Progenitor cell of endocrine pancreas (in vitro differentiated cells): ENCODE measurements at regions not wholly inside any gene's neighbourhood (a gene's known extent, or its start where the extent isn't known, plus 50 kb on each side); places are given as distances from the start of the nearest gene placed in this dataset.

ENCODE experiments used
- DNase-seq: peaks from one replicate; pipeline ENCODE4 v3.0.0; 2021; ENCODE audit warnings: low spot score; ENCODE audit not compliant: unreplicated experiment
- H3K27ac Mint-ChIP-seq: 2 replicates; pipeline ENCODE4 v1.8.0; 2021; ENCODE audit warnings: mild to moderate bottlenecking, moderate library complexity, mixed read lengths
- H3K27me3 Mint-ChIP-seq: 2 replicates; pipeline ENCODE4 v1.8.0; 2021; ENCODE audit warnings: mixed read lengths
- H3K36me3 Mint-ChIP-seq: 2 replicates; pipeline ENCODE4 v1.8.0; 2022; ENCODE audit warnings: mixed read lengths; ENCODE audit not compliant: insufficient read depth
- H3K4me1 Mint-ChIP-seq: 2 replicates; pipeline ENCODE4 v1.8.0; 2021; ENCODE audit warnings: low read depth, mixed read lengths
- H3K4me3 Mint-ChIP-seq: 2 replicates; pipeline ENCODE4 v1.8.0; 2021; ENCODE audit warnings: low read depth, mild to moderate bottlenecking, moderate library complexity, mixed read lengths
- H3K9me3 Mint-ChIP-seq: 2 replicates; pipeline ENCODE4 v1.8.0; 2021; ENCODE audit warnings: low read depth, mixed read lengths
- CTCF ChIP-seq: fragments of 200-600 bp; sonication (generic); IDR thresholded peaks from one replicate; pipeline ENCODE4 v1.5.0; 2021; ENCODE audit warnings: antibody characterized with exemption, mild to moderate bottlenecking; ENCODE audit not compliant: unreplicated experiment

DNA sequence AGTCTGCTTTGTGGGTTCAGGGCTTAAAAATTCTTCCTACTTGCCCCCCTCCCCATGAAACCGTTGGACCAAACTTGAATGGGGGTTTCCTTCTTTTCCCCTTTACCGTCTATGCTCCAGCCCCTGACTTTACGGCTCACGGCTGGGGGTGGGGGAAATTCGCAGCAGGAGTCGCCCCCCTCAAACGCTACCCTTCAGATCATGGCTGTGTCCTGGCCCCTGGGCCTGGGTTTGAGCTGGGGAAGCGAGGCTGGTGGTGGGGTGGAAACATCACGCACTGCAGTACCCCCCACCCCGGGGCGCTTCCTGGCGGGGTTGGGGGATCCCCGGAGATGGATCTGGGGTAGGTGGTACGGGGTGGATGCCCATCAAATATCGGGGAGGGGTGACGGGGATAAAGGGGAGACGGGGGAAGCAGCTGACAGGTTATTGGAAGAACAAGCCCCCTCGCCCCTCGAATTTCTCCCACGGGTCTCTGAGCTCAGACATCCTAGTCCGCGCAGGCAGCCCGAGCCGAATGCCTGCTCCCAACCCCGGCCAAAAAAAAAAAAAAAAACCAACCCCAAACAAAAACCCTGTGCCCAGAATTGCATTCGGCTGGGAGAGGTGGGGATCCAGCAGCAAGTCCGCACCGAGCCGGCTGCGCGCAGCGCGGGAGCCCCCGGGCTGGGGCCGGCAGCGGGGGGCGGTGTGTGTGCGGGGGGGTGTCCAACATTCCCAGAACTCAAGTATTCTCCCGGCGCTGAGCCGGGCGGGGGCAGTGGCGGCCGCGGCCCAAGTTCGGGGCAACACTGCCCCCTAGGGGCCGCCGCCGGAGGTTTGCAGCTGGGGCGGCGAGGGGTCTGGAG lies 59.0 kb upstream of the ACOT11 start:
- Mint-ChIP-seq H3K4me1 (peaks cover 23% of the 10 kb centered on the region), H3K4me3 (peak overlapping the region; percentile 87), H3K36me3 (no peaks in the 10 kb centered on the region), H3K9me3 (no peaks in the 10 kb centered on the region), H3K27ac (peak overlapping the region; percentile 99), H3K27me3 (peaks cover 9% of the 10 kb centered on the region)
- peak; percentile 84 for DNase-seq
- peak; percentile 96 for TF ChIP-seq CTCF

DNA sequence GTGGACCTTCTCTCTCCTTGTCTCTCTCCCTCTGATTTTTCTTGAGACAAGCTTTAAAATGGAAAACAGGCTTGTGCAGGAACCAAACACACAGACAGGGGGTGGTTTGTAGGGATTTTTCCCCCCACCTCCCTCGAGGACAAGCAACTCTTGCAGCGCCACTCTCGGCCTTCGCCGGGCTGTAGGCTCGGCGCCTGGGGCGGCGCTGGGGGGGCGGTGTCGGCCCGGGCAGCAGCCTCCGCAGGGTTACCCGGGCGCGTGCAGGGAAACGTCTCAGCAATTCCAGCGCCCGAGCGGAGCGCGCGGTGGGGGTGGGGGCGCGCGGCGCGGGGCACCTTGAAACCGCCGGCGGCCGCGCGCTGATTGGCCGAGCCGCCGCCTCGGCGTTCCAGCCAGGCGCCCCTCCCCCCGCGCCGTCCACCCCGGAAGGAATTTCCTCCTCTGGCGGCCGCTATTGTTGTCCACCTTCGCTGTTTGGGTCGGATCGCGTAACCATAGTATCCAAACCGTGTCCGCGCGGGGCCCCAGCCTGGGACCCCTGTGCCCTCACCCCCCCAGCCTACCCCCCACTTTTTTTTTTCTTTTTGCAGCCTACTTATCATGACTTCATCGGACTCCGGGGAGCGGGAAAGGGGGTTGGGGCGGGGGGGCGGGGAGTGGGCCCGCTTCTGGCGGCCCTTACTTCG lies 59.8 kb upstream of the ACOT11 start:
- H3K36me3 Mint-ChIP-seq = no peaks in the 10 kb centered on the region
- TF ChIP-seq CTCF = no peak
- H3K27ac Mint-ChIP-seq = peak overlapping the region; percentile 99
- peak; percentile 93 for DNase-seq
- no peaks in the 10 kb centered on the region for H3K9me3 Mint-ChIP-seq
- H3K4me1 Mint-ChIP-seq = peaks cover 24% of the 10 kb centered on the region
- peaks cover 13% of the 10 kb centered on the region for H3K27me3 Mint-ChIP-seq
- H3K4me3 Mint-ChIP-seq = peak overlapping the region; percentile 87

DNA sequence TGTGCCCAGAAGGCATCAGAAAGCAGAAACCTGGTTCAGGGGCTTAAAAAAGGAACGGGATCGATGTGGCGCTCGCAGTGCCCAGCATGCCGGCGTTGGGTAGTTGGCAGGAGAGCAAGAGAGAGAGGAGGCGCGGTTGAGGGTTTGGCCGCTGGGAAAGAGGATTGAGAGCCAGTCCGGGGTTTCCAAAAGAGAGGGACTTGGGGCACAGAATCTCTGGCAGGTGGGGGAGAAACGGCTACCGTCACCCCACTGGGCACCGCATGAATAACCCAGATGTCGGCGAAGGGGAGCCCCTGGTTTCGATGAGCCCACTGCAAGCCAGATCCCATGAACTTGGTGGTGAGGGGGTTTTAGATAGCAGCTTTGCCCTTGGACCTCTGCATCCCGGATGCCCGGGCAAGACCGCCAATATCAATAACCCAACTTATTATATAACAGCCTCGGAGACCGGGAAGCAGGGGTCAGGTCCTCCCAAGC lies 60.4 kb upstream of the ACOT11 start:
- Mint-ChIP-seq H3K4me3 (peak overlapping the region; percentile 55), H3K36me3 (no peaks in the 10 kb centered on the region), H3K27ac (peak overlapping the region; percentile 90), H3K27me3 (peaks cover 13% of the 10 kb centered on the region), H3K9me3 (no peaks in the 10 kb centered on the region), H3K4me1 (peaks cover 24% of the 10 kb centered on the region)
- no peak for DNase-seq
- TF ChIP-seq CTCF = no peak

DNA sequence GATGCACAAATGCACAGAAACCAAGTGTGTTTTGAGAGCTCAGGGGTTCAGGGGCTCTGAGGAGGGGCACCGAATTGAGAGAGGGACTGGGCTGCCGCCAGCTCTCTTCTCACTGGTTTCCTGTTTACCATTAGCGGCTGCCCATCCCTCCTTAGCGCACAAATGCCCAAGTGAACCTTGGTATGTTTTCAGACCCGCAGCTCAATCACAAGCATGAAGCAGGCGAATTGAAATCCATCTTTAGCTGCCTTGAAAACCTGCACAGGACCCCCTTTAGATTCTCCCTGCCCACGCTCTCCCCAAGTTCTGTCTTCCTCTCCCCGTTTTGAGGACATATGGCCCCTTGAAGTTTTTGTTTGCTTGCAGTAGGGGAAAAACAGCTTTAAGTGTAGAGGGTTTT lies 61.1 kb upstream of the ACOT11 start:
- no peaks in the 10 kb centered on the region for H3K9me3 Mint-ChIP-seq
- no peak for DNase-seq
- H3K36me3 Mint-ChIP-seq = no peaks in the 10 kb centered on the region
- peaks cover 13% of the 10 kb centered on the region for H3K27me3 Mint-ChIP-seq
- H3K4me3 Mint-ChIP-seq = no peak overlapping the region
- no peak for TF ChIP-seq CTCF
- peak overlapping the region; percentile 90 for H3K27ac Mint-ChIP-seq
- peaks cover 24% of the 10 kb centered on the region for H3K4me1 Mint-ChIP-seq

DNA sequence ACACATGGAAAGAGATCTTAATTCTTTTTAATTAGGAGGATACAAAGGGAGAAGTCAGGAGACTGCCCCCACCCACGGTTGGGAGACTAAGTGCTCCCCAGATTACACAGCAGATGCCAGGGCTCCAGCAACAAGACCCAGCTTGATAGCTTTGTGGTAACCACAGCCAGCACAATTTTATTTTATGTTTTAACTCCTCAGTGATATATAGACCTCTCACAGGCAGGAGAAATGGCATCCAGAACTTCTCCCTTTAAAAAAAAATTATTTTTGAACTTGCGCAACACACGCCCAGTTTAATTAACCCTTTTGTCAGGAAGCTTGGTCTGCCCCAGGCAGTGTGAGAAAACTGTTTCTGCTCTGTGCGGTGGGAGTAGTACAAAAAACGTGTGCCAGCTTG lies 62.6 kb upstream of the ACOT11 start:
- H3K4me3 Mint-ChIP-seq = no peak overlapping the region
- no peak for TF ChIP-seq CTCF
- peaks cover 23% of the 10 kb centered on the region for H3K4me1 Mint-ChIP-seq
- H3K27ac Mint-ChIP-seq = no peak overlapping the region
- H3K36me3 Mint-ChIP-seq = no peaks in the 10 kb centered on the region
- DNase-seq = no peak
- H3K27me3 Mint-ChIP-seq = peaks cover 5% of the 10 kb centered on the region
- H3K9me3 Mint-ChIP-seq = no peaks in the 10 kb centered on the region
